GM23248 (cell line): ENCODE measurements at regions not wholly inside any gene's neighbourhood (a gene's known extent, or its start where the extent isn't known, plus 50 kb on each side); places are given as distances from the start of the nearest gene placed in this dataset.

Experiments used
- DNase-seq: peaks from one replicate; pipeline ENCODE4 v3.0.0-alpha.2; 2015
- H2AFZ ChIP-seq: fragments of 200-600 bp; sonication (generic); 2 replicates; pipeline ENCODE4 v1.6.1; 2016; ENCODE audit warnings: antibody characterized with exemption
- H3F3A ChIP-seq: fragments of 200-600 bp; sonication (generic); 2 replicates; pipeline ENCODE4 v1.6.1; 2016; ENCODE audit warnings: mild to moderate bottlenecking, antibody characterized with exemption, mixed run types; ENCODE audit not compliant: insufficient read depth
- H3K27ac ChIP-seq: fragments of 200-600 bp; sonication (generic); 2 replicates; pipeline ENCODE4 v1.5.1; 2016; ENCODE audit warnings: mild to moderate bottlenecking
- H3K27me3 ChIP-seq: fragments of 200-600 bp; sonication (generic); replicated peaks from 2 replicates; pipeline ENCODE4 v1.6.1; 2016; ENCODE audit warnings: mild to moderate bottlenecking; ENCODE audit not compliant: insufficient read depth
- H3K36me3 ChIP-seq: fragments of 200-600 bp; sonication (generic); 2 replicates; pipeline ENCODE4 v1.6.1; 2016; ENCODE audit warnings: low read depth, mild to moderate bottlenecking
- H3K4me1 ChIP-seq: fragments of 200-600 bp; sonication (generic); 2 replicates; pipeline ENCODE4 v1.6.1; 2016; ENCODE audit warnings: mild to moderate bottlenecking; ENCODE audit not compliant: insufficient read depth
- H3K4me2 ChIP-seq: fragments of 200-600 bp; sonication (generic); one replicate; pipeline ENCODE4 v1.6.1; 2016; ENCODE audit warnings: mild to moderate bottlenecking; ENCODE audit not compliant: unreplicated experiment
- H3K4me3 ChIP-seq: fragments of 200-600 bp; sonication (generic); 2 replicates; pipeline ENCODE4 v1.5.1; 2016; ENCODE audit warnings: mild to moderate bottlenecking
- H3K79me2 ChIP-seq: fragments of 200-600 bp; sonication (generic); 2 replicates; pipeline ENCODE4 v1.6.1; 2016; ENCODE audit warnings: mild to moderate bottlenecking; ENCODE audit not compliant: insufficient read depth
- H3K9ac ChIP-seq: fragments of 200-600 bp; sonication (generic); 2 replicates; pipeline ENCODE4 v1.6.1; 2016; ENCODE audit warnings: mild to moderate bottlenecking
- H3K9me2 ChIP-seq: fragments of 200-600 bp; sonication (generic); 2 replicates; pipeline ENCODE4 v1.6.1; 2016; ENCODE audit warnings: mixed run types, mild to moderate bottlenecking, moderate library complexity; ENCODE audit not compliant: insufficient read depth
- H3K9me3 ChIP-seq: fragments of 200-600 bp; sonication (generic); one replicate; pipeline ENCODE4 v1.6.1; 2017; ENCODE audit warnings: low read depth
- H4K20me1 ChIP-seq: fragments of 200-600 bp; sonication (generic); 2 replicates; pipeline ENCODE4 v1.6.0; 2016; ENCODE audit not compliant: insufficient read depth
- EZH2 ChIP-seq: fragments of 200-600 bp; sonication (generic); IDR thresholded peaks from 2 replicates; pipeline ENCODE4 v1.6.1; 2018; ENCODE audit warnings: antibody characterized with exemption, mild to moderate bottlenecking; ENCODE audit not compliant: insufficient read depth, poor library complexity, severe bottlenecking
- EZH2phosphoT487 ChIP-seq: fragments of 200-600 bp; sonication (generic); IDR thresholded peaks from 2 replicates; pipeline ENCODE4 v1.6.1; 2018; ENCODE audit warnings: antibody characterized with exemption, moderate library complexity, mild to moderate bottlenecking, low read depth; ENCODE audit not compliant: insufficient read depth
- WGBS, 2 experiments: methylation state at CpG; one replicate each; pipeline ENCODE4 v1.1.6; 2015 to 2017; ENCODE audit warnings: low lambda C conversion rate in 2 of 2, low coverage in 1 of 2; ENCODE audit errors: missing lambda C conversion rate in 2 of 2; 5-methylcytosine and 5-hydroxymethylcytosine counted together
- in situ Hi-C: fragments of 300-500 bp; cut with MboI; formaldehyde crosslinking; loops from 2 replicates; pipeline ENCODE4 v1.15.0; 2020

DNA sequence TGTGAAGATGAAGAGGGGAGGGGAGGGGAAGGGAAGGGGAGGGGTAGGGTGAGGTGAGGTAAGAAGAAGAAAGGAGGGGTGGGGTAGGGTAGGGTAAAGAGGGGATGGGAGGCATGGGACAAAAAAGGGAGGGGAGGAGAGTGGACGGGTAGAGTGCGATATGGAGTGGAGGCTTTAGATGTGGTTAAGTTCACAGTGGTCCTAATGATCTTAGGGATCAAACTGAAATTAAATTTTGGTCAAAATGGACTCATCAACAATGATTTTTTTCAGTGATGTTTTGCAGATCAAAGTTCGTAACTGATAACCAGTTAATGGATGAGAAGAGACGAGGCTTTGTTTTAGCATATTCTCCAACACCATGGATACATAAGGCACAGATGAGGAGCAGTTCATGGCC, 513.9 kb upstream of the ACVR2A start:
- Histone ChIP-seq H3K9me3 (no peaks in the 10 kb centered on the region), H4K20me1 (no peaks in the 10 kb centered on the region), H3K9ac (no peak overlapping the region), H3K4me1 (0 out of 2 replicates have a peak, but pooled peaks cover 5% of the 10 kb centered on the region), H3F3A (no peaks in the 10 kb centered on the region), H3K9me2 (no peaks in the 10 kb centered on the region), H3K27me3 (no peaks in the 10 kb centered on the region), H2AFZ (no peak overlapping the region), H3K4me3 (no peak overlapping the region), H3K36me3 (no peaks in the 10 kb centered on the region), H3K4me2 (no peak overlapping the region), H3K79me2 (no peaks in the 10 kb centered on the region), H3K27ac (no peak overlapping the region)
- in situ Hi-C loops = loop anchor here (25.0 kb wide), 1 partner anchor 419 kb away; no protein-coding TSS in a partner anchor
- TF ChIP-seq EZH2 (no peak), EZH2phosphoT487 (no peak)
- DNase-seq = no peak
- WGBS, 2 experiments = 72 to 78% methylated on average over 3 to 4 of the region's 4 CpGs

DNA sequence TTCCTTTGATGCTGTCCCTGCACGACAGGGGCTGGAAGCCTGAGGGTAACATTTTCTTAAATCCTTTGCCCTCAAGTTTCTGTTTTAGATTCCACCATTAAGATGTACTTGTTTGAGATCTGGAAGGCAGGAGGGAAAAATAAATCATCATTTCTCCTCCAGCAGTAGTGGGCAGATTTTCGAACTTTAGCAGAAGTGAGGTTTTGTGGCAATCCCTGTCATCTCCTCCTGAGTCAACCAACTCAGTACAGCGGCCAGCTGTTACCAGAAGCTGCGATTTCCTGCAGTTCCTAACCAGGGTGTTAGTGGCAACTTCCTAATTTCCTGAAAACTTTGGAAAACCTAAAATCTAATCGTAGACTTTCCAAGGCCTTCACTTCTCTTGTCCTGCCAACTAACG, 517.2 kb upstream of the ACVR2A start:
- 0 out of 2 replicates have a peak, but pooled peaks cover 5% of the 10 kb centered on the region for H3K4me1 ChIP-seq
- no peaks in the 10 kb centered on the region for H3K9me2 ChIP-seq
- DNase-seq = peak; percentile 62
- H3K9ac ChIP-seq = no peak overlapping the region
- no peaks in the 10 kb centered on the region for H3K79me2 ChIP-seq
- H3K4me3 ChIP-seq = peak overlapping the region; percentile 37; the same call in 1 of the 2 replicates
- H4K20me1 ChIP-seq = no peaks in the 10 kb centered on the region
- in situ Hi-C loops = loop anchor here (25.0 kb wide), 1 partner anchor 415 kb away; no protein-coding TSS in a partner anchor
- H3K9me3 ChIP-seq = no peaks in the 10 kb centered on the region
- no peak overlapping the region for H3K27ac ChIP-seq
- peak overlapping the region; percentile 60 for H3K4me2 ChIP-seq
- H2AFZ ChIP-seq = peak overlapping the region; percentile 63
- H3F3A ChIP-seq = no peaks in the 10 kb centered on the region
- no peak for TF ChIP-seq EZH2
- TF ChIP-seq EZH2phosphoT487 = no peak
- no peaks in the 10 kb centered on the region for H3K36me3 ChIP-seq
- WGBS, 2 experiments = 8 to 10% methylated on average over 6 of the region's 6 CpGs
- H3K27me3 ChIP-seq = no peaks in the 10 kb centered on the region

DNA sequence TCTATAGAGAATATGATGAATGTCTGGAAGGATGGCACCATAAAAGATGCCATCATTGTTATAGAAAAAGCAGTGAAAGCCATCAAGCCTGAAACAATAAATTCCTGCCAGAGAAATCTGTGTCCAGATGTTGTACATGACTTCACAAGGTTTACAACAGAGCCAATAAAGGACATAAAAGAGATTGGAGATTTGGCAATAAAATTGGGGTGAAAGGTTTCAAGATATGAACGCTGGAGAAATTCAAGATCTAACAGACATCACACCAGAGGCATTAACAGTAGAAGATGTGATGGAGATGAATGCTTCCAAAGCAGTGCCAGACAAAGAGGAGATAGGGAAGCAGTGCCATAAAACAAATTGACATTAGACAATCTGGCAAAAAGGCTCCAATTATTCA, 518.8 kb upstream of the ACVR2A start:
- no peak for DNase-seq
- H4K20me1 ChIP-seq = no peaks in the 10 kb centered on the region

DNA sequence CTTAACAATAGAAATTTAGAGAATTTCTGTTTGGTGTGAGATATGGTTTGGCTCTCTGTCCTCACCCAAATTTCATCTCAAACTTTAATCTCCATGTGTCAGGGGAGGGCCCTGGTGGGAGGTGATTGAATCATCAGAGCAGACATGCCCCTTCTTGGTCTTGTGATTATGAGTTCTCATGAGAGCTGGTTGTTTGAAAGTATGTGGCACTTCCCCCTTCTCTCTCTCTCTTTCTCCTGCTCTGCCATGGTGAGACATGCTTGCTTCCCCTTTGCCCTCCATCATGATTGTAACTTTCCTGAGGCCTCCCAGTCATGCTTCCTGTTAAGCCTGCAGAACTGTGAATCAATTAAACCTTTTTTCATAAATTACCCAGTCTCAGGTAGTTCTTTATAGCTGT, 524.7 kb upstream of the ACVR2A start:
- no peaks in the 10 kb centered on the region for H3K79me2 ChIP-seq
- H3K4me1 ChIP-seq = no peaks in the 10 kb centered on the region
- no peak overlapping the region for H3K27ac ChIP-seq
- in situ Hi-C loops = no loop called here
- DNase-seq = no peak
- H3K4me2 ChIP-seq = no peak overlapping the region
- H3K36me3 ChIP-seq = no peaks in the 10 kb centered on the region
- H3K9ac ChIP-seq = no peak overlapping the region
- TF ChIP-seq EZH2 (no peak), EZH2phosphoT487 (no peak)
- H2AFZ ChIP-seq = no peak overlapping the region
- no peaks in the 10 kb centered on the region for H3K9me3 ChIP-seq
- no peaks in the 10 kb centered on the region for H3K27me3 ChIP-seq
- no peak overlapping the region for H3K4me3 ChIP-seq
- no peaks in the 10 kb centered on the region for H3K9me2 ChIP-seq
- H4K20me1 ChIP-seq = no peaks in the 10 kb centered on the region
- H3F3A ChIP-seq = no peaks in the 10 kb centered on the region

More for the DNA sequence above, 518.8 kb upstream of the ACVR2A start:
- Histone ChIP-seq H3K9me3 (no peaks in the 10 kb centered on the region), H3K9ac (no peak overlapping the region), H2AFZ (no peak overlapping the region), H3K27ac (no peak overlapping the region), H3K79me2 (no peaks in the 10 kb centered on the region), H3K4me1 (no peaks in the 10 kb centered on the region), H3K4me2 (no peak overlapping the region), H3K9me2 (no peaks in the 10 kb centered on the region), H3F3A (no peaks in the 10 kb centered on the region), H3K36me3 (no peaks in the 10 kb centered on the region), H3K4me3 (no peak overlapping the region), H3K27me3 (no peaks in the 10 kb centered on the region)
- 23 to 40% methylated on average over 1 of the region's 1 CpG for WGBS, 2 experiments
- in situ Hi-C loops = loop anchor here (25.0 kb wide), 1 partner anchor 414 kb away; no protein-coding TSS in a partner anchor
- no peak for TF ChIP-seq EZH2
- no peak for TF ChIP-seq EZH2phosphoT487

- H2AFZ ChIP-seq = no peak overlapping the region
- no peak for DNase-seq
- no peaks in the 10 kb centered on the region for H3K79me2 ChIP-seq
- in situ Hi-C loops = no loop called here
- 15% methylated on average over 3 of the region's 3 CpGs for WGBS, 2 experiments
- TF ChIP-seq EZH2 = no peak
- TF ChIP-seq EZH2phosphoT487 = no peak
- H3K9ac ChIP-seq = no peak overlapping the region
- H3K9me2 ChIP-seq = no peaks in the 10 kb centered on the region
- no peaks in the 10 kb centered on the region for H3K36me3 ChIP-seq
- H3K4me3 ChIP-seq = no peak overlapping the region
- H3F3A ChIP-seq = no peaks in the 10 kb centered on the region
- H3K27ac ChIP-seq = no peak overlapping the region
- H3K4me1 ChIP-seq = no peaks in the 10 kb centered on the region
- no peaks in the 10 kb centered on the region for H3K27me3 ChIP-seq
- no peak overlapping the region for H3K4me2 ChIP-seq
- H4K20me1 ChIP-seq = no peaks in the 10 kb centered on the region
- H3K9me3 ChIP-seq = no peaks in the 10 kb centered on the region
Measured at GRCh38 chr2:147311058-147311430, 533.8 kb upstream of the ACVR2A start.
